Right lobe of liver (tissue), 6 donors: ENCODE measurements at regions not wholly inside any gene's neighbourhood (a gene's known extent, or its start where the extent isn't known, plus 50 kb on each side); places are given as distances from the start of the nearest gene placed in this dataset.
"Not testable (repeated sequence)": the region's sequence is repeated elsewhere in the genome, so short reads cannot be mapped to it uniquely, and the experiment has no call there.

Source experiments
- ATAC-seq, 4 donors: fragments of 200-7000 bp; cut with Tn5 transposase; one replicate each; pipeline ENCODE4 v1.9.1; 2020; ENCODE audit warnings: mild to moderate bottlenecking in 4 of 4, moderate library complexity in 4 of 4
- DNase-seq, 3 donors: peaks; one replicate each; pipeline ENCODE4 v3.0.0-alpha.2; 2020
- H3K27ac ChIP-seq, 3 donors: fragments of 200-600 bp; one replicate each; pipeline ENCODE4 v1.8.0; 2022
- H3K27me3 ChIP-seq, 2 donors: fragments of 200-600 bp; one replicate each; pipeline ENCODE4 v1.8.0; 2022
- H3K36me3 ChIP-seq, 4 donors: fragments of 200-600 bp; sonication (generic) in 1 of 4; one replicate each; pipeline versions ENCODE4 v1.5.1 to v1.8.0; 2017 to 2022; ENCODE audit warnings: control low read depth in 1 of 4
- H3K4me1 ChIP-seq, 4 donors: fragments of 200-600 bp; sonication (generic) in 1 of 4; one replicate each; pipeline versions ENCODE4 v1.5.1 to v1.8.0; 2017 to 2022; ENCODE audit warnings: control low read depth in 1 of 4
- H3K4me3 ChIP-seq, 3 donors: fragments of 200-600 bp; one replicate each; pipeline ENCODE4 v1.8.0; 2022
- H3K9me3 ChIP-seq, 4 donors: fragments of 200-600 bp; sonication (generic) in 1 of 4; one replicate each; pipeline versions ENCODE4 v1.5.1 to v1.8.0; 2017 to 2022; ENCODE audit warnings: control low read depth in 1 of 4
- CTCF ChIP-seq, 4 donors: fragments of 200-600 bp in 3 of 4; fragments of 450-650 bp in 1 of 4; IDR thresholded peaks; one replicate each; pipeline versions ENCODE4 v1.5.1 to v1.8.0; 2016 to 2022; ENCODE audit warnings: antibody characterized with exemption in 4 of 4, mild to moderate bottlenecking in 2 of 4
- POLR2A ChIP-seq: fragments of 450-650 bp; IDR thresholded peaks from one replicate; pipeline ENCODE4 v1.6.1; 2017; ENCODE audit warnings: antibody characterized with exemption, mild to moderate bottlenecking
- WGBS: methylation state at CpG from one replicate; pipeline ENCODE4 v1.1.6; 2018; ENCODE audit warnings: low coverage, low lambda C conversion rate; ENCODE audit not compliant: insufficient coverage; ENCODE audit errors: missing lambda C conversion rate; 5-methylcytosine and 5-hydroxymethylcytosine counted together
- intact Hi-C, 2 donors: fragments of 100-400 bp; cut with DNase I; formaldehyde crosslinking; loops; one replicate each; pipeline versions ENCODE4 v1.11.2 to v1.14.1; 2022
- donor health status: DM: no; HTN: yes; CAD: no.
- donor health status: DM: no; HTN: no; CAD: no.
- donor health status: DM: no; HTN: no; CAD: no.
- donor health status: DM: no; HTN: yes; CAD: no.
- donor health status: DM: no; HTN: yes; CAD: no.

- Histone ChIP-seq H3K4me1 (peaks cover 0 to 4% (median 0%) of the 10 kb centered on the region in 4 donors), H3K27me3 (no peaks in the 10 kb centered on the region), H3K4me3 (no peak overlapping the region), H3K9me3 (no peaks in the 10 kb centered on the region), H3K36me3 (no peaks in the 10 kb centered on the region), H3K27ac (no peak overlapping the region)
- ATAC-seq = peak in 3 of 4 donors; percentile 9 to 48 (median 10)
- TF ChIP-seq CTCF (IDR thresholded peaks at IDR 0.05) (no peak), POLR2A (no peak)
- no peak for DNase-seq
- 0% methylated on average over 1 of the region's 1 CpG for WGBS
- intact Hi-C loops = no loop called here
Measured at GRCh38 chrX:65195621-65196020, 219.4 kb upstream of the ZC4H2 start.

- intact Hi-C loops = no loop called here
- ATAC-seq (no peak), DNase-seq (no peak)
- no peak overlapping the region for H3K4me3 ChIP-seq
- TF ChIP-seq POLR2A (no peak), CTCF (IDR thresholded peaks at IDR 0.05) (no peak)
- H3K27me3 ChIP-seq = no peaks in the 10 kb centered on the region
- H3K4me1 ChIP-seq = peaks cover 0 to 4% (median 0%) of the 10 kb centered on the region in 4 donors
- WGBS = 48% methylated on average over 5 of the region's 5 CpGs
- no peak overlapping the region for H3K27ac ChIP-seq
- H3K36me3 ChIP-seq = no peaks in the 10 kb centered on the region
- H3K9me3 ChIP-seq = no peaks in the 10 kb centered on the region
Measured at GRCh38 chrX:65194547-65194946, 218.3 kb upstream of the ZC4H2 start.

GRCh38 chrX:65163325-65163724 lies 187.1 kb upstream of the ZC4H2 start:
- H3K27me3 ChIP-seq, intact Hi-C loops, H3K27ac ChIP-seq, DNase-seq, H3K36me3 ChIP-seq, H3K4me3 ChIP-seq, H3K4me1 ChIP-seq, H3K9me3 ChIP-seq, ATAC-seq: not testable (repeated sequence)
- WGBS = no CpG with 5 or more reads among the region's 10 CpGs

GRCh38 chrX:65148232-65148631 lies 172.0 kb upstream of the ZC4H2 start:
- WGBS = no CpG with 5 or more reads among the region's 5 CpGs
- H3K36me3 ChIP-seq = no peaks in the 10 kb centered on the region
- no peaks in the 10 kb centered on the region for H3K4me1 ChIP-seq
- no peak overlapping the region for H3K4me3 ChIP-seq
- H3K27ac ChIP-seq = no peak overlapping the region
- H3K27me3 ChIP-seq = no peaks in the 10 kb centered on the region
- DNase-seq (no peak), ATAC-seq (peak in 1 of 4 donors; percentile 39)
- TF ChIP-seq CTCF (IDR thresholded peaks at IDR 0.05) (no peak), POLR2A (no peak)
- peaks cover 0 to 3% (median 0%) of the 10 kb centered on the region in 4 donors for H3K9me3 ChIP-seq
- intact Hi-C loops = no loop called here

- no peak for TF ChIP-seq CTCF (IDR thresholded peaks at IDR 0.05)
- no peak for TF ChIP-seq POLR2A
- intact Hi-C loops = no loop called here
- Histone ChIP-seq H3K36me3 (no peaks in the 10 kb centered on the region), H3K27me3 (no peaks in the 10 kb centered on the region), H3K4me3 (no peak overlapping the region), H3K4me1 (no peaks in the 10 kb centered on the region), H3K9me3 (no peaks in the 10 kb centered on the region), H3K27ac (no peak overlapping the region)
- no peak for DNase-seq
- 57% methylated on average over 1 of the region's 1 CpG for WGBS
- no peak for ATAC-seq
Measured at GRCh38 chrX:65136424-65136823, 160.2 kb upstream of the ZC4H2 start.
